ENCODE measurements at regions not wholly inside any gene's neighbourhood (a gene's known extent, or its start where the extent isn't known, plus 50 kb on each side); places are given as distances from the start of the nearest gene placed in this dataset.

DNA sequence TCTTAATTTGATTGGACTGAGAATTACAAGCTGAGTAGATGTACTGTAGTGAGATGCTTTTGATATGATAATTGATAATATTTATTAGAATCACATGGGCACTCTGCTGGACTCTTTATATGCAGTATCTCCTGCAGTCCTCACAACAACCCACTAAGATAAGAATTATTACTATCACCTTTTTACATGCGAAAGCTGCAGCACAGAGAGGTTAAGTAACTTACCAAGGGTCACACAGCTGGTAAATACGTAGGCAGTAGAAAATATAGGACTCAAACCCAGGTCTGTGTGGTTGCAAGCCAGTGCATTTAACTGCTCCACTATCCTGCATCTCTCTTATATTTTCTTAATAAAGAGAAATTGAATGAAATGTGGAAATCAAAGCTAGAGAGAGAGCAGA, 392.8 kb upstream of the RORA start:
- Histone ChIP-seq H3K27ac (ENCODE audit: low read depth in 1 of 2, low read length in 2 of 2) (no peak overlapping the region), H3K4me3 (ENCODE audit: low read length in 2 of 2) (no peak overlapping the region), H3K36me3 (ENCODE audit: control insufficient read depth in 1 of 2, insufficient read depth in 2 of 2, low read length in 1 of 2) (no peaks in the 10 kb centered on the region), H3K9me3 (ENCODE audit: control insufficient read depth, low read length) (no peaks in the 10 kb centered on the region), H3K27me3 (ENCODE audit: control insufficient read depth in 1 of 2, insufficient read depth in 2 of 2, low read length in 1 of 2) (peaks cover 0 to 1% of the 10 kb centered on the region in 2 donors), H3K4me1 (ENCODE audit: control insufficient read depth in 1 of 2, insufficient read depth in 2 of 2, low read length in 2 of 2) (no peaks in the 10 kb centered on the region)
- WGBS, 2 donors, result 87 to 89% methylated on average over 2 of the region's 2 CpGs
- intact Hi-C loops (cut with DNase I), result no loop called here
- no peak for ATAC-seq (ENCODE audit: low FRiP score)
- DNase-seq, result no peak

GRCh38 chr15:61621146-61621545, 392.0 kb upstream of the RORA start:
- H3K4me1 ChIP-seq (ENCODE audit: control insufficient read depth in 1 of 2, insufficient read depth in 2 of 2, low read length in 2 of 2), result no peaks in the 10 kb centered on the region
- no peak overlapping the region for H3K4me3 ChIP-seq (ENCODE audit: low read length in 2 of 2)
- intact Hi-C loops (cut with DNase I), result no loop called here
- DNase-seq (no peak), ATAC-seq (ENCODE audit: low FRiP score) (no peak)
- no peak overlapping the region for H3K27ac ChIP-seq (ENCODE audit: low read depth in 1 of 2, low read length in 2 of 2)
- 0 to 3% methylated on average over 2 of the region's 2 CpGs for WGBS, 2 donors
- no peaks in the 10 kb centered on the region for H3K9me3 ChIP-seq (ENCODE audit: control insufficient read depth, low read length)
- no peaks in the 10 kb centered on the region for H3K27me3 ChIP-seq (ENCODE audit: control insufficient read depth in 1 of 2, insufficient read depth in 2 of 2, low read length in 1 of 2)
- no peaks in the 10 kb centered on the region for H3K36me3 ChIP-seq (ENCODE audit: control insufficient read depth in 1 of 2, insufficient read depth in 2 of 2, low read length in 1 of 2)

DNA sequence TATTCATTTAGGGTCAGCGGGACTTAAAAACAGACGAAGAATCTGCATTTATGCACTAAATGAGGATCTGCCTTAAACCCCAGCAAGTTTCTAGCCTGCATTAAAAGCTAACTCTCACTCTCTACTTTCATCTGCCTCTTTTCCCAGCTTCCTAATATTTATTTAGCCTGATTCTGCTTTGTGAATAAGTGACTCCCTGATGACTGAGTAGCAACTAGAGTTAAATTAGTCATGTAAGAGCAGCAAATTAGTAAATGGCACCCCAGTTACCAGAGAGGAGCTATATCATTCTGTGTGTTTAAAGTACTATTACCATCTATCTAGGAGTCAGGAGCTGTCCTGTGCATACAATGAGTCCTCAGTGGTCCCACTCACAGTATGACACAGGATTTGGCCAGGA, 391.0 kb upstream of the RORA start:
- WGBS, 2 donors, result 78 to 83% methylated on average over 2 of the region's 2 CpGs
- Histone ChIP-seq H3K9me3 (ENCODE audit: control insufficient read depth, low read length) (no peaks in the 10 kb centered on the region), H3K27me3 (ENCODE audit: control insufficient read depth in 1 of 2, insufficient read depth in 2 of 2, low read length in 1 of 2) (no peaks in the 10 kb centered on the region), H3K4me3 (ENCODE audit: low read length in 2 of 2) (no peak overlapping the region), H3K36me3 (ENCODE audit: control insufficient read depth in 1 of 2, insufficient read depth in 2 of 2, low read length in 1 of 2) (no peaks in the 10 kb centered on the region), H3K27ac (ENCODE audit: low read depth in 1 of 2, low read length in 2 of 2) (no peak overlapping the region), H3K4me1 (ENCODE audit: control insufficient read depth in 1 of 2, insufficient read depth in 2 of 2, low read length in 2 of 2) (no peaks in the 10 kb centered on the region)
- DNase-seq (no peak), ATAC-seq (ENCODE audit: low FRiP score) (no peak)
- intact Hi-C loops (cut with DNase I), result no loop called here

- H3K4me1 ChIP-seq (ENCODE audit: control insufficient read depth in 1 of 2, insufficient read depth in 2 of 2, low read length in 2 of 2), result no peaks in the 10 kb centered on the region
- ATAC-seq (ENCODE audit: low FRiP score) (no peak), DNase-seq (no peak)
- H3K4me3 ChIP-seq (ENCODE audit: low read length in 2 of 2), result no peak overlapping the region
- H3K9me3 ChIP-seq (ENCODE audit: control insufficient read depth, low read length), result peaks cover 2% of the 10 kb centered on the region
- no peaks in the 10 kb centered on the region for H3K27me3 ChIP-seq (ENCODE audit: control insufficient read depth in 1 of 2, insufficient read depth in 2 of 2, low read length in 1 of 2)
- no peaks in the 10 kb centered on the region for H3K36me3 ChIP-seq (ENCODE audit: control insufficient read depth in 1 of 2, insufficient read depth in 2 of 2, low read length in 1 of 2)
- intact Hi-C loops (cut with DNase I), result no loop called here
- no peak overlapping the region for H3K27ac ChIP-seq (ENCODE audit: low read depth in 1 of 2, low read length in 2 of 2)
These were observed 384.6 kb upstream of the RORA start for GRCh38 chr15:61613729-61614128.

GRCh38 chr15:61613138-61613537, 384.0 kb upstream of the RORA start:
- Histone ChIP-seq H3K27ac (ENCODE audit: low read depth in 1 of 2, low read length in 2 of 2) (no peak overlapping the region), H3K4me1 (ENCODE audit: control insufficient read depth in 1 of 2, insufficient read depth in 2 of 2, low read length in 2 of 2) (no peaks in the 10 kb centered on the region), H3K9me3 (ENCODE audit: control insufficient read depth, low read length) (peaks cover 2% of the 10 kb centered on the region), H3K36me3 (ENCODE audit: control insufficient read depth in 1 of 2, insufficient read depth in 2 of 2, low read length in 1 of 2) (no peaks in the 10 kb centered on the region), H3K27me3 (ENCODE audit: control insufficient read depth in 1 of 2, insufficient read depth in 2 of 2, low read length in 1 of 2) (no peaks in the 10 kb centered on the region), H3K4me3 (ENCODE audit: low read length in 2 of 2) (no peak overlapping the region)
- intact Hi-C loops (cut with DNase I), result no loop called here
- ATAC-seq (ENCODE audit: low FRiP score), result no peak
- DNase-seq, result no peak

GRCh38 chr15:61612111-61612510, 383.0 kb upstream of the RORA start:
- Histone ChIP-seq H3K4me1 (ENCODE audit: control insufficient read depth in 1 of 2, insufficient read depth in 2 of 2, low read length in 2 of 2) (no peaks in the 10 kb centered on the region), H3K36me3 (ENCODE audit: control insufficient read depth in 1 of 2, insufficient read depth in 2 of 2, low read length in 1 of 2) (no peaks in the 10 kb centered on the region), H3K27me3 (ENCODE audit: control insufficient read depth in 1 of 2, insufficient read depth in 2 of 2, low read length in 1 of 2) (no peaks in the 10 kb centered on the region), H3K27ac (ENCODE audit: low read depth in 1 of 2, low read length in 2 of 2) (no peak overlapping the region), H3K4me3 (ENCODE audit: low read length in 2 of 2) (no peak overlapping the region), H3K9me3 (ENCODE audit: control insufficient read depth, low read length) (peaks cover 2% of the 10 kb centered on the region)
- intact Hi-C loops (cut with DNase I), result no loop called here
- no peak for DNase-seq
- ATAC-seq (ENCODE audit: low FRiP score), result no peak

DNA sequence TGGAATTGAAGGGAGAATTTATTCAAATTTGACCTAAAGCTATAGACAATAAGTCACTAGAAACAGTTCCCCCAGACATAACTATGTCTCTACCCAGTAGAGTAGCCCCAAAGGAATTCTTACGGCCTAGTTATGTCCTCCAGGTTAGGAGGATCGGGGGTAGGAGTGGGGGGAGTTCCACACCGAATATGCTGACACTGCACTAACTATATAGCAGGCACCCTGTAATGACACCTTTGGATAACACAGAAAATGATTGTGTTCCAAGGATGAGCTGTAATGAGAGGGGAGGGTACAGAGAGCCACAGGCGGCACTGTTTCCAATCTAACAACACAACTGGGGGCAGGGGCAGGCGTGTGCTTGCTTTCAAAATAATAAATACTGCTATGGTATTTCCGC, 376.2 kb upstream of the RORA start:
- Histone ChIP-seq H3K4me3 (ENCODE audit: low read length in 2 of 2) (no peak overlapping the region), H3K27ac (ENCODE audit: low read depth in 1 of 2, low read length in 2 of 2) (no peak overlapping the region), H3K4me1 (ENCODE audit: control insufficient read depth in 1 of 2, insufficient read depth in 2 of 2, low read length in 2 of 2) (no peaks in the 10 kb centered on the region), H3K9me3 (ENCODE audit: control insufficient read depth, low read length) (no peaks in the 10 kb centered on the region), H3K36me3 (ENCODE audit: control insufficient read depth in 1 of 2, insufficient read depth in 2 of 2, low read length in 1 of 2) (no peaks in the 10 kb centered on the region), H3K27me3 (ENCODE audit: control insufficient read depth in 1 of 2, insufficient read depth in 2 of 2, low read length in 1 of 2) (no peaks in the 10 kb centered on the region)
- intact Hi-C loops (cut with DNase I), result no loop called here
- ATAC-seq (ENCODE audit: low FRiP score) (no peak), DNase-seq (no peak)
- 69 to 80% methylated on average over 6 of the region's 6 CpGs for WGBS, 2 donors

DNA sequence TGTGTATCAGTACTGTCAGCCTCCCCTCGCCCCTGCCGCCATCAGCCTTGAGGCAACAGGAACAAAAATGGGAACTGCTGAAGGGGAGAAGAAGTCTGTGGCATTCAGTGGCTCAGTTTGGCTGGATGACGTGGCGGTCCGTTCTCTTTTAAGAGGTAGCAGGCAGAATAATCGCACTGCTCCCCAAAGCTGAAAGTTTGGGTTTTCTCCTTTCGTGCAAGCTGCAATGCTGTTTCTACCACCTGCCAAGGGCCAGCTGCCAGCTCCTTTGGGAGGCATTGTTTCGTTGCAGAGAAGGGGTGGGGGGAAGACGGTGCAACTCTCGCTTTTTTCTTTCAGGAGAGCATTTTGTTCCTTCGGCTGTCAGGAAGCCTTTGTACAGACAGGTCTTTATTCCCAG, 369.6 kb upstream of the RORA start:
- Histone ChIP-seq H3K27me3 (ENCODE audit: control insufficient read depth in 1 of 2, insufficient read depth in 2 of 2, low read length in 1 of 2) (no peaks in the 10 kb centered on the region), H3K36me3 (ENCODE audit: control insufficient read depth in 1 of 2, insufficient read depth in 2 of 2, low read length in 1 of 2) (no peaks in the 10 kb centered on the region), H3K4me3 (ENCODE audit: low read length in 2 of 2) (no peak overlapping the region), H3K27ac (ENCODE audit: low read depth in 1 of 2, low read length in 2 of 2) (no peak overlapping the region), H3K9me3 (ENCODE audit: control insufficient read depth, low read length) (peaks cover 1% of the 10 kb centered on the region), H3K4me1 (ENCODE audit: control insufficient read depth in 1 of 2, insufficient read depth in 2 of 2, low read length in 2 of 2) (no peaks in the 10 kb centered on the region)
- ATAC-seq (ENCODE audit: low FRiP score), result no peak
- intact Hi-C loops (cut with DNase I), result no loop called here
- no peak for DNase-seq
- WGBS, 2 donors, result 64 to 68% methylated on average over 11 of the region's 11 CpGs

- intact Hi-C loops (cut with DNase I), result no loop called here
- Histone ChIP-seq H3K4me1 (ENCODE audit: control insufficient read depth in 1 of 2, insufficient read depth in 2 of 2, low read length in 2 of 2) (no peaks in the 10 kb centered on the region), H3K36me3 (ENCODE audit: control insufficient read depth in 1 of 2, insufficient read depth in 2 of 2, low read length in 1 of 2) (no peaks in the 10 kb centered on the region), H3K9me3 (ENCODE audit: control insufficient read depth, low read length) (no peaks in the 10 kb centered on the region), H3K27ac (ENCODE audit: low read depth in 1 of 2, low read length in 2 of 2) (no peak overlapping the region), H3K4me3 (ENCODE audit: low read length in 2 of 2) (no peak overlapping the region), H3K27me3 (ENCODE audit: control insufficient read depth in 1 of 2, insufficient read depth in 2 of 2, low read length in 1 of 2) (no peaks in the 10 kb centered on the region)
- DNase-seq (no peak), ATAC-seq (ENCODE audit: low FRiP score) (no peak)
- 65 to 68% methylated on average over 5 of the region's 5 CpGs for WGBS, 2 donors
These were observed 355.3 kb upstream of the RORA start for GRCh38 chr15:61584410-61584809.

DNA sequence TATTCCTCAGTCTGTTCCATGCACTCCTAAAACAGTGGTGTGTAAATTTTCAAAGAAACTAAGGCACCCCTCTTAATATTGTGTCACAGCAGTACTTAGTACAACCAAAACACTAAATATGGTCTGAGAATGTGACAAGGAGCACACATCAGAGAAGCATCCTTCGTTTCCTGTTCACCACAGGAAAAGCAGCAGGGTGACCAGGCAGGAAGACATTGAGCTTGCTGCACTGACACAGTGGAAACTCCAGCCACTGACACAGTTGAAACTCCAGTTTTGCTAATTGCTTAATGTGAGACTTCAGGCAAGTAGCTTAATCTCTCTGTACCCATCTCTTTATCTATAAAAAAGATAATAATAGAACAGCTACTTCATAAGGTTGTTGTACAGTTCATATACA, 353.0 kb upstream of the RORA start:
- no peaks in the 10 kb centered on the region for H3K4me1 ChIP-seq (ENCODE audit: control insufficient read depth in 1 of 2, insufficient read depth in 2 of 2, low read length in 2 of 2)
- H3K27ac ChIP-seq (ENCODE audit: low read depth in 1 of 2, low read length in 2 of 2), result no peak overlapping the region
- intact Hi-C loops (cut with DNase I), result no loop called here
- 25 to 39% methylated on average over 1 of the region's 1 CpG for WGBS, 2 donors
- DNase-seq, result no peak
- no peak overlapping the region for H3K4me3 ChIP-seq (ENCODE audit: low read length in 2 of 2)
- no peaks in the 10 kb centered on the region for H3K36me3 ChIP-seq (ENCODE audit: control insufficient read depth in 1 of 2, insufficient read depth in 2 of 2, low read length in 1 of 2)
- no peaks in the 10 kb centered on the region for H3K27me3 ChIP-seq (ENCODE audit: control insufficient read depth in 1 of 2, insufficient read depth in 2 of 2, low read length in 1 of 2)
- H3K9me3 ChIP-seq (ENCODE audit: control insufficient read depth, low read length), result no peaks in the 10 kb centered on the region
- ATAC-seq (ENCODE audit: low FRiP score), result no peak

All from aorta (tissue), 5 donors.